ENCODE measurements at regions not wholly inside any gene's neighbourhood (a gene's known extent, or its start where the extent isn't known, plus 50 kb on each side); places are given as distances from the start of the nearest gene placed in this dataset.

DNA sequence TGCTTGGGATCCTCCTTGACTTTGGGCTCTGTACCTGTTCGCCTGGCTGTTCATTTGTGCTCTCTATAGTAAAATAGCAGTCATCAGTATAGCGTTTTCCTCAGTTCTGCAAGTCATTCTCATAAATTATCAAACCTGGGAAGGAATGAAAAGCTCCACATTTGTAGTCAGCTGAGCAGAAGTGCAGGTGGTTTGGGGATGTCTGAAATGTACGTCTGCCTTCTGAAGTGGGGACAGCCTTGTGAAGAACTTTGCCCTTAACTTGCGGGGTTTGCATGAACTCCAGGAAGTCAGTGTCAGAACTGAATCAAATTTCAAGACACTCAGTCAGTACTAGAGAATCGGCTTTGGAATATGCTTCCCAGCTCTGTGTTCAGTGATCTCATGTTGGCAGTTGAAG lies 358.3 kb upstream of the PRKCQ start:
- TF ChIP-seq BHLHE40 (IDR thresholded peaks at IDR 0.05; ENCODE audit: borderline replicate concordance): no peak
- no peak for TF ChIP-seq SP1 (IDR thresholded peaks at IDR 0.05)

Data from HEK293T (cell line).